SK-N-SH (cell line): ENCODE measurements at regions not wholly inside any gene's neighbourhood (a gene's known extent, or its start where the extent isn't known, plus 50 kb on each side); places are given as distances from the start of the nearest gene placed in this dataset.

ENCODE experiments used
- CTCF ChIA-PET: fragments of 300-600, 350-600 bp; formaldehyde crosslinking; extraction: SDS; loops from one replicate; lab custom pipeline; 2021; lab: Yijun Ruan, JAX
- POLR2A ChIA-PET: fragments of 350-600 bp; sonication (Branson Sonifier 250); formaldehyde crosslinking; extraction: SDS; loops from one replicate; lab custom pipeline; 2020; ENCODE audit warnings: antibody characterized with exemption, inconsistent platforms; lab: Yijun Ruan, JAX
- DNase-seq: peaks from one replicate; pipeline ENCODE4 v3.0.0; 2012
- H2AFZ ChIP-seq: fragments of 200-600 bp; sonication (generic); 2 replicates; pipeline ENCODE4 v1.8.1; 2016; ENCODE audit warnings: antibody characterized with exemption, mild to moderate bottlenecking, low read depth
- H3F3A ChIP-seq: fragments of 200-600 bp; sonication (generic); replicated peaks from 2 replicates; pipeline ENCODE3; 2016; ENCODE audit warnings: antibody characterized with exemption, mild to moderate bottlenecking; ENCODE audit not compliant: insufficient read depth
- H3K27ac ChIP-seq, 2 experiments: fragments of 200-500 bp in 1 of 2; fragments of 200-600 bp in 1 of 2; sonication (Bioruptor generic) in 1 of 2; sonication (generic), shearing (Covaris generic) in 1 of 2; 2 replicates each; pipeline versions ENCODE4 v1.5.1 to v1.6.1; 2014 to 2016; ENCODE audit warnings: low read depth in 2 of 2, inconsistent platforms in 1 of 2, low read length in 1 of 2, mild to moderate bottlenecking in 1 of 2, mixed read lengths in 1 of 2
- H3K27me3 ChIP-seq: fragments of 200-600 bp; sonication (generic), shearing (Covaris generic); 2 replicates; pipeline ENCODE4 v1.6.1; 2016; ENCODE audit warnings: mixed run types; ENCODE audit not compliant: insufficient read depth
- H3K36me3 ChIP-seq, 2 experiments: fragments of 200-500 bp in 1 of 2; fragments of 200-600 bp in 1 of 2; sonication (Bioruptor generic) in 1 of 2; sonication (generic) in 1 of 2; replicated peaks in 1 of 2; 2 replicates each; pipeline versions ENCODE3 to v1.5.1; 2014 to 2016; ENCODE audit warnings: low read length in 1 of 2, mild to moderate bottlenecking in 1 of 2; ENCODE audit not compliant: insufficient read depth in 2 of 2, control insufficient read depth in 1 of 2
- H3K4me1 ChIP-seq, 2 experiments: fragments of 200-500 bp in 1 of 2; fragments of 200-600 bp in 1 of 2; sonication (Bioruptor generic) in 1 of 2; sonication (generic), shearing (Covaris generic) in 1 of 2; 2 replicates each; pipeline versions ENCODE4 v1.5.1 to v1.6.1; 2014 to 2016; ENCODE audit warnings: low read depth in 1 of 2, low read length in 1 of 2, mixed run types in 1 of 2; ENCODE audit not compliant: insufficient read depth in 2 of 2, control insufficient read depth in 1 of 2
- H3K4me2 ChIP-seq: fragments of 200-600 bp; sonication (generic), shearing (Covaris generic); 2 replicates; pipeline ENCODE4 v1.6.1; 2017; ENCODE audit warnings: mixed run types
- H3K4me3 ChIP-seq, 2 experiments: fragments of 200-500 bp in 1 of 2; fragments of 200-600 bp in 1 of 2; sonication (Bioruptor generic) in 1 of 2; sonication (generic), shearing (Covaris generic) in 1 of 2; 2 replicates each; pipeline versions ENCODE4 v1.5.1 to v1.8.1; 2014 to 2016; ENCODE audit warnings: low read depth in 2 of 2, inconsistent platforms in 1 of 2, low read length in 1 of 2, mild to moderate bottlenecking in 1 of 2, mixed read lengths in 1 of 2, moderate library complexity in 1 of 2
- H3K79me2 ChIP-seq: fragments of 200-600 bp; sonication (generic); 2 replicates; pipeline ENCODE4 v1.8.1; 2017; ENCODE audit warnings: mild to moderate bottlenecking; ENCODE audit not compliant: insufficient read depth
- H3K9ac ChIP-seq: fragments of 200-600 bp; sonication (generic); 2 replicates; pipeline ENCODE4 v1.6.1; 2017; ENCODE audit warnings: mixed run types
- H3K9me2 ChIP-seq: fragments of 200-600 bp; sonication (generic); 2 replicates; pipeline ENCODE4 v1.6.1; 2017; ENCODE audit warnings: mixed run types
- H3K9me3 ChIP-seq: fragments of 200-600 bp; sonication (generic); 2 replicates; pipeline ENCODE4 v1.6.1; 2017; ENCODE audit warnings: mixed run types, mild to moderate bottlenecking, moderate library complexity
- H4K20me1 ChIP-seq: fragments of 200-600 bp; sonication (generic); 2 replicates; pipeline ENCODE4 v1.6.1; 2017; ENCODE audit warnings: mild to moderate bottlenecking, mixed run types; ENCODE audit not compliant: insufficient read depth
- CTCF ChIP-seq: fragments of 200-600 bp; sonication (generic); IDR thresholded peaks from 2 replicates; pipeline ENCODE4 v1.6.1; 2017; ENCODE audit warnings: antibody characterized with exemption, mild to moderate bottlenecking, moderate library complexity
- EP300 ChIP-seq, 2 experiments: IDR thresholded peaks; 2 replicates each; pipeline versions ENCODE4 v1.4.0 to v1.6.1; 2012; ENCODE audit warnings: borderline replicate concordance in 1 of 2, low read depth in 1 of 2, low read length in 1 of 2
- FOSL2 ChIP-seq: IDR thresholded peaks from 2 replicates; pipeline ENCODE4 v1.4.0; 2012; ENCODE audit warnings: low read depth, mild to moderate bottlenecking, moderate library complexity, borderline replicate concordance
- JUND ChIP-seq: IDR thresholded peaks from 2 replicates; pipeline ENCODE4 v1.4.0; 2012
- NRF1 ChIP-seq: IDR thresholded peaks from 2 replicates; pipeline ENCODE4 v1.6.1; 2012; ENCODE audit warnings: low read depth, mild to moderate bottlenecking, low read length
- REST ChIP-seq: IDR thresholded peaks from 2 replicates; pipeline ENCODE4 v1.6.1; 2012; ENCODE audit warnings: mild to moderate bottlenecking, low read depth, low read length, moderate library complexity
- RFX5 ChIP-seq: IDR thresholded peaks from 2 replicates; pipeline ENCODE4 v1.6.1; 2012; ENCODE audit warnings: mild to moderate bottlenecking, improper control_type of control experiment, low read length
- SMC3 ChIP-seq: IDR thresholded peaks from 2 replicates; pipeline ENCODE4 v1.6.1; 2012; ENCODE audit warnings: low read depth, low read length, improper control_type of control experiment
- USF2 ChIP-seq: fragments of 150-350 bp; IDR thresholded peaks from 2 replicates; pipeline ENCODE4 v1.6.1; 2017; ENCODE audit warnings: antibody characterized with exemption, low read length, low read depth, borderline replicate concordance
- WGBS: methylation state at CpG from one replicate; pipeline ENCODE4 v1.1.6; 2017; ENCODE audit warnings: low lambda C conversion rate; 5-methylcytosine and 5-hydroxymethylcytosine counted together
- TF ChIP-seq, protein P1 (sequence below): IDR thresholded peaks from 2 replicates; pipeline ENCODE4 v1.4.0; 2012; ENCODE audit warnings: low read depth, borderline replicate concordance
- TF ChIP-seq, protein P2 (sequence below): IDR thresholded peaks from 2 replicates; pipeline ENCODE4; 2012
- TF ChIP-seq, protein P3 (sequence below): fragments of 150-350 bp; IDR thresholded peaks from 2 replicates; pipeline ENCODE4 v1.6.1; 2016; ENCODE audit warnings: mild to moderate bottlenecking, low read depth, low read length

- TF ChIP-seq USF2: no peak
- no peak for TF ChIP-seq REST
- no peak for TF ChIP-seq CTCF
- TF ChIP-seq, protein P1, sequence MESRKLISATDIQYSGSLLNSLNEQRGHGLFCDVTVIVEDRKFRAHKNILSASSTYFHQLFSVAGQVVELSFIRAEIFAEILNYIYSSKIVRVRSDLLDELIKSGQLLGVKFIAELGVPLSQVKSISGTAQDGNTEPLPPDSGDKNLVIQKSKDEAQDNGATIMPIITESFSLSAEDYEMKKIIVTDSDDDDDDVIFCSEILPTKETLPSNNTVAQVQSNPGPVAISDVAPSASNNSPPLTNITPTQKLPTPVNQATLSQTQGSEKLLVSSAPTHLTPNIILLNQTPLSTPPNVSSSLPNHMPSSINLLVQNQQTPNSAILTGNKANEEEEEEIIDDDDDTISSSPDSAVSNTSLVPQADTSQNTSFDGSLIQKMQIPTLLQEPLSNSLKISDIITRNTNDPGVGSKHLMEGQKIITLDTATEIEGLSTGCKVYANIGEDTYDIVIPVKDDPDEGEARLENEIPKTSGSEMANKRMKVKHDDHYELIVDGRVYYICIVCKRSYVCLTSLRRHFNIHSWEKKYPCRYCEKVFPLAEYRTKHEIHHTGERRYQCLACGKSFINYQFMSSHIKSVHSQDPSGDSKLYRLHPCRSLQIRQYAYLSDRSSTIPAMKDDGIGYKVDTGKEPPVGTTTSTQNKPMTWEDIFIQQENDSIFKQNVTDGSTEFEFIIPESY: no peak
Observed at GRCh38 chr7:33778195-33778594, 127.1 kb upstream of the BMPER start (continued).

- H3F3A ChIP-seq: no peaks in the 10 kb centered on the region
- H3K36me3 ChIP-seq: no peaks in the 10 kb centered on the region
- H2AFZ ChIP-seq: no peak overlapping the region
- no peak overlapping the region for H3K4me2 ChIP-seq
- CTCF ChIA-PET: no interaction called here
- no peak overlapping the region for H3K4me3 ChIP-seq
- no peak overlapping the region for H3K27ac ChIP-seq
- H3K9me3 ChIP-seq: no peaks in the 10 kb centered on the region
- no peaks in the 10 kb centered on the region for H3K27me3 ChIP-seq
- no peaks in the 10 kb centered on the region for H4K20me1 ChIP-seq
- no peak overlapping the region for H3K9ac ChIP-seq
- no peak for DNase-seq
- no peaks in the 10 kb centered on the region for H3K79me2 ChIP-seq
- no peaks in the 10 kb centered on the region; a peak in 1 of 4 replicates for H3K4me1 ChIP-seq
- 54% methylated on average over 5 of the region's 5 CpGs for WGBS
- POLR2A ChIA-PET: no interaction called here
- H3K9me2 ChIP-seq: no peaks in the 10 kb centered on the region
- no peak for TF ChIP-seq JUND
- TF ChIP-seq, protein P1: no peak
- TF ChIP-seq, protein P2, sequence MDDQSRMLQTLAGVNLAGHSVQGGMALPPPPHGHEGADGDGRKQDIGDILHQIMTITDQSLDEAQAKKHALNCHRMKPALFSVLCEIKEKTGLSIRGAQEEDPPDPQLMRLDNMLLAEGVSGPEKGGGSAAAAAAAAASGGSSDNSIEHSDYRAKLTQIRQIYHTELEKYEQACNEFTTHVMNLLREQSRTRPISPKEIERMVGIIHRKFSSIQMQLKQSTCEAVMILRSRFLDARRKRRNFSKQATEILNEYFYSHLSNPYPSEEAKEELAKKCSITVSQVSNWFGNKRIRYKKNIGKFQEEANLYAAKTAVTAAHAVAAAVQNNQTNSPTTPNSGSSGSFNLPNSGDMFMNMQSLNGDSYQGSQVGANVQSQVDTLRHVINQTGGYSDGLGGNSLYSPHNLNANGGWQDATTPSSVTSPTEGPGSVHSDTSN: no peak
- no peak for TF ChIP-seq NRF1
- no peak for TF ChIP-seq REST
- TF ChIP-seq, protein P3, sequence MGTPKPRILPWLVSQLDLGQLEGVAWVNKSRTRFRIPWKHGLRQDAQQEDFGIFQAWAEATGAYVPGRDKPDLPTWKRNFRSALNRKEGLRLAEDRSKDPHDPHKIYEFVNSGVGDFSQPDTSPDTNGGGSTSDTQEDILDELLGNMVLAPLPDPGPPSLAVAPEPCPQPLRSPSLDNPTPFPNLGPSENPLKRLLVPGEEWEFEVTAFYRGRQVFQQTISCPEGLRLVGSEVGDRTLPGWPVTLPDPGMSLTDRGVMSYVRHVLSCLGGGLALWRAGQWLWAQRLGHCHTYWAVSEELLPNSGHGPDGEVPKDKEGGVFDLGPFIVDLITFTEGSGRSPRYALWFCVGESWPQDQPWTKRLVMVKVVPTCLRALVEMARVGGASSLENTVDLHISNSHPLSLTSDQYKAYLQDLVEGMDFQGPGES: no peak
- no peak for TF ChIP-seq RFX5
- TF ChIP-seq SMC3: no peak
- no peak for TF ChIP-seq FOSL2
- no peak for TF ChIP-seq EP300 (IDR thresholded peaks at IDR 0.05; ENCODE audit: borderline replicate concordance in 1 of 2, low read depth in 1 of 2, low read length in 1 of 2)
Observed at GRCh38 chr7:33779216-33779615, 126.1 kb upstream of the BMPER start.
